GM23248 (cell line): ENCODE measurements at regions not wholly inside any gene's neighbourhood (a gene's known extent, or its start where the extent isn't known, plus 50 kb on each side); places are given as distances from the start of the nearest gene placed in this dataset.

ENCODE experiments used
- EZH2 ChIP-seq: fragments of 200-600 bp; sonication (generic); IDR thresholded peaks from 2 replicates; pipeline ENCODE4 v1.6.1; 2018; ENCODE audit warnings: antibody characterized with exemption, mild to moderate bottlenecking; ENCODE audit not compliant: insufficient read depth, poor library complexity, severe bottlenecking
- EZH2phosphoT487 ChIP-seq: fragments of 200-600 bp; sonication (generic); IDR thresholded peaks from 2 replicates; pipeline ENCODE4 v1.6.1; 2018; ENCODE audit warnings: antibody characterized with exemption, moderate library complexity, mild to moderate bottlenecking, low read depth; ENCODE audit not compliant: insufficient read depth

GRCh38 chr4:38566806-38567398, 97.1 kb upstream of the KLF3 start:
- TF ChIP-seq EZH2phosphoT487 (no peak), EZH2 (no peak)
